Ishikawa (cell line): ENCODE measurements at regions not wholly inside any gene's neighbourhood (a gene's known extent, or its start where the extent isn't known, plus 50 kb on each side); places are given as distances from the start of the nearest gene placed in this dataset.

Experiments
- CEBPB ChIP-seq: IDR thresholded peaks from 2 replicates; pipeline ENCODE4 v1.6.1; 2012
- CREB1 ChIP-seq: IDR thresholded peaks from 2 replicates; pipeline ENCODE4 v1.6.1; 2012; ENCODE audit warnings: low read depth
- EGR1 ChIP-seq: IDR thresholded peaks from 2 replicates; pipeline ENCODE4 v1.6.1; 2012
- EP300 ChIP-seq: IDR thresholded peaks from 2 replicates; pipeline ENCODE4 v1.6.1; 2012; ENCODE audit warnings: borderline replicate concordance
- FOXM1 ChIP-seq: IDR thresholded peaks from 2 replicates; pipeline ENCODE4 v1.6.1; 2012; ENCODE audit warnings: low read depth, borderline replicate concordance
- NFIC ChIP-seq: IDR thresholded peaks from 2 replicates; pipeline ENCODE4 v1.6.1; 2012
- RAD21 ChIP-seq: IDR thresholded peaks from 2 replicates; pipeline ENCODE4 v1.6.1; 2012; ENCODE audit warnings: low read depth
- TAF1 ChIP-seq: IDR thresholded peaks from 2 replicates; pipeline ENCODE4 v1.6.1; 2012; ENCODE audit warnings: low read depth, mild to moderate bottlenecking
- TCF12 ChIP-seq: IDR thresholded peaks from 2 replicates; pipeline ENCODE4 v1.6.1; 2012; ENCODE audit warnings: low read depth
- TEAD4 ChIP-seq: IDR thresholded peaks from 2 replicates; pipeline ENCODE4 v1.6.1; 2012
- YY1 ChIP-seq: IDR thresholded peaks from 2 replicates; pipeline ENCODE4 v1.6.1; 2012; ENCODE audit warnings: low read depth
- ZBTB7A ChIP-seq: IDR thresholded peaks from 2 replicates; pipeline ENCODE4 v1.6.1; 2012; ENCODE audit warnings: low read depth
- TF ChIP-seq, protein P1 (sequence below): IDR thresholded peaks from 2 replicates; pipeline ENCODE4 v1.6.1; 2012
- TF ChIP-seq, protein P2 (sequence below): IDR thresholded peaks from 2 replicates; pipeline ENCODE4 v1.6.1; 2012
- TF ChIP-seq, protein P3 (sequence below): IDR thresholded peaks from 2 replicates; pipeline ENCODE4 v1.6.1; 2012; ENCODE audit warnings: low read depth, mild to moderate bottlenecking

DNA sequence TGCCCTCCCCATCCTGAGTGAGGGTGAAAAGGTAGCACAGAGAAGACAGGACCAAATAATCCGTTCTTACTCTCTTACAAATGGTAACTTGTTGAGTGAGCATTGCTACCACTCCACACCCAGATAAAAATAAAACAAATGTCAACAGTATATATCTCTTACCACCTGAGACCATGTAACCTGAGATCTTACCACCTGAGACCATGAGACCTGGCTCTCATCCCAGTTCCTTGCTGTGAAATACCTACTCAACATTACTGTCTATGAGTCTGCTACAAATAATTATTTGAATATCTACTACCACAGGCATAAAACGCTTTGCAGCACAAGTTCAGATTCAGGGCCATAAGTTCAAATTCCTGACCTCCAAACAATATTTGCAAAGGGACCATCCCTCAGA is 234.7 kb downstream of the C1D start:
- TF ChIP-seq EP300 (peak; percentile 59; the same call in 1 of the 2 replicates), FOXM1 (peak; percentile 42; the same call in 1 of the 2 replicates), TEAD4 (no peak), RAD21 (no peak), NFIC (peak; percentile 81), TCF12 (peak; percentile 49)

DNA sequence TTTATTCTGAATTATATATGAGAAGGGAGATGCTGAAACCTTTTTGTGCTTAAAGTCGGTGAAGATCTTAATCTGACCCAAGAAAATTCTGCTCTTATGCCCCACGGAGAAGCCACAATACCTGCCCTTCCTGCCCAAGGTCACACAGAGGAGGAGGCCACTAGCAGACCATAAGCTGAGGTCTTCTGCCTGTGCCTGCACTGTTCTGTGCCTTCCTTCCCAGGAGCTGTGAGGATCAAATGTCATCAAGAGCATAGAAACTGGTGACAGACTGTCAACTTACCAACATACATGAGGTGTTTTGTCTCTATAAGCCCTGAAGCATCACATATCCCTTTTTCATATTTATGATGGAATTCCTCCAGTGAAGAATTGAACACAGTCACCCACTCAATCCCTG is 233.3 kb downstream of the C1D start:
- TF ChIP-seq CEBPB (no peak), RAD21 (no peak), ZBTB7A (no peak), TAF1 (no peak), FOXM1 (no peak), CREB1 (no peak), NFIC (no peak), TEAD4 (no peak), YY1 (no peak), EP300 (no peak), TCF12 (no peak), EGR1 (no peak)
- TF ChIP-seq, protein P1, sequence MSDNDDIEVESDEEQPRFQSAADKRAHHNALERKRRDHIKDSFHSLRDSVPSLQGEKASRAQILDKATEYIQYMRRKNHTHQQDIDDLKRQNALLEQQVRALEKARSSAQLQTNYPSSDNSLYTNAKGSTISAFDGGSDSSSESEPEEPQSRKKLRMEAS, result no peak
- TF ChIP-seq, protein P2, sequence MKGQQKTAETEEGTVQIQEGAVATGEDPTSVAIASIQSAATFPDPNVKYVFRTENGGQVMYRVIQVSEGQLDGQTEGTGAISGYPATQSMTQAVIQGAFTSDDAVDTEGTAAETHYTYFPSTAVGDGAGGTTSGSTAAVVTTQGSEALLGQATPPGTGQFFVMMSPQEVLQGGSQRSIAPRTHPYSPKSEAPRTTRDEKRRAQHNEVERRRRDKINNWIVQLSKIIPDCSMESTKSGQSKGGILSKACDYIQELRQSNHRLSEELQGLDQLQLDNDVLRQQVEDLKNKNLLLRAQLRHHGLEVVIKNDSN, result no peak
- TF ChIP-seq, protein P3, sequence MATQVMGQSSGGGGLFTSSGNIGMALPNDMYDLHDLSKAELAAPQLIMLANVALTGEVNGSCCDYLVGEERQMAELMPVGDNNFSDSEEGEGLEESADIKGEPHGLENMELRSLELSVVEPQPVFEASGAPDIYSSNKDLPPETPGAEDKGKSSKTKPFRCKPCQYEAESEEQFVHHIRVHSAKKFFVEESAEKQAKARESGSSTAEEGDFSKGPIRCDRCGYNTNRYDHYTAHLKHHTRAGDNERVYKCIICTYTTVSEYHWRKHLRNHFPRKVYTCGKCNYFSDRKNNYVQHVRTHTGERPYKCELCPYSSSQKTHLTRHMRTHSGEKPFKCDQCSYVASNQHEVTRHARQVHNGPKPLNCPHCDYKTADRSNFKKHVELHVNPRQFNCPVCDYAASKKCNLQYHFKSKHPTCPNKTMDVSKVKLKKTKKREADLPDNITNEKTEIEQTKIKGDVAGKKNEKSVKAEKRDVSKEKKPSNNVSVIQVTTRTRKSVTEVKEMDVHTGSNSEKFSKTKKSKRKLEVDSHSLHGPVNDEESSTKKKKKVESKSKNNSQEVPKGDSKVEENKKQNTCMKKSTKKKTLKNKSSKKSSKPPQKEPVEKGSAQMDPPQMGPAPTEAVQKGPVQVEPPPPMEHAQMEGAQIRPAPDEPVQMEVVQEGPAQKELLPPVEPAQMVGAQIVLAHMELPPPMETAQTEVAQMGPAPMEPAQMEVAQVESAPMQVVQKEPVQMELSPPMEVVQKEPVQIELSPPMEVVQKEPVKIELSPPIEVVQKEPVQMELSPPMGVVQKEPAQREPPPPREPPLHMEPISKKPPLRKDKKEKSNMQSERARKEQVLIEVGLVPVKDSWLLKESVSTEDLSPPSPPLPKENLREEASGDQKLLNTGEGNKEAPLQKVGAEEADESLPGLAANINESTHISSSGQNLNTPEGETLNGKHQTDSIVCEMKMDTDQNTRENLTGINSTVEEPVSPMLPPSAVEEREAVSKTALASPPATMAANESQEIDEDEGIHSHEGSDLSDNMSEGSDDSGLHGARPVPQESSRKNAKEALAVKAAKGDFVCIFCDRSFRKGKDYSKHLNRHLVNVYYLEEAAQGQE, result no peak

DNA sequence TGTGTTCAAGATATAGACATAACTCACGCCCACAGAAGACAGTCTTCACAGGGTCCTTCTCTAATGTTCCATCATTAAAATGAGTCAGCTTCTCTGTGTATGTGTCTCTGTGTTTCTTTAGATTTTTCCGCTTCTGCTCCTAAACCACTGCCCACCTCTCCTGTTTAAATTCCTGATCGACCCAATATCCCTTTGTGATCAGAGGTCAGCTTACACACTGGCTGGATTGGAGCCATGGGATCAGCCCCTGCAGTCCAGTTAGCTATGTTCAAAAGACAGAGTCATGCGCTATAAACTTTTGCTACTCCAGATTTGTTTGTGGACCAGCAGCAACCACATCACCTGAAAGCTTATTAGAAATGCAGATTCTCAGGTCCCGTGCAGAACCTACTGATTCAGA is 229.2 kb downstream of the C1D start:
- TF ChIP-seq CEBPB (no peak), RAD21 (no peak), YY1 (no peak), TAF1 (no peak), EGR1 (no peak), EP300 (no peak), TEAD4 (no peak), ZBTB7A (no peak), NFIC (no peak)
- TF ChIP-seq, protein P3, result no peak
- TF ChIP-seq, protein P1, result no peak

DNA sequence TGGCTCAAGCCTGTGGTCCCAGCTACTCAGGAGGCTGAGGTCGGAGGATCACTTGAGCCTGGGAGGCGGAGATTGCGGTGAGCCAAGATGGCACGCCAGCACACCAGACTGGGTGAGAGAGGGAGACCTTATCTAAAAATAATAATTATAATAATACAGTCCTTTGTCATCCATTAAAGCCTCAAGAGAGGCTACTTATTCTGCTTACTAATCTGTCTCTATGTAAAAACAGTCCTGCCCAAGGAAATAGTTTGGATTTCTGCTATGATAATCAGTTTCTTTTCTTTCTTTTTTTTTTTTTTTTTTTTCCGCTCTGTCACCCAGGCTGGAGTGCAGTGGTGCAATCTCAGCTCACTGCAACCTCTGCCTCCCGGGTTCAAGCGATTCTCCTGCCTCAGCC is 228.3 kb downstream of the C1D start:
- no peak for TF ChIP-seq YY1
- no peak for TF ChIP-seq ZBTB7A
- no peak for TF ChIP-seq EP300
- TF ChIP-seq CREB1, result no peak
- TF ChIP-seq, protein P1, result no peak
- no peak for TF ChIP-seq TEAD4
- no peak for TF ChIP-seq RAD21
- TF ChIP-seq, protein P3, result no peak
- no peak for TF ChIP-seq CEBPB
- TF ChIP-seq TCF12, result no peak
- TF ChIP-seq EGR1, result no peak
- TF ChIP-seq FOXM1, result no peak
- TF ChIP-seq, protein P2, result no peak
- no peak for TF ChIP-seq NFIC

DNA sequence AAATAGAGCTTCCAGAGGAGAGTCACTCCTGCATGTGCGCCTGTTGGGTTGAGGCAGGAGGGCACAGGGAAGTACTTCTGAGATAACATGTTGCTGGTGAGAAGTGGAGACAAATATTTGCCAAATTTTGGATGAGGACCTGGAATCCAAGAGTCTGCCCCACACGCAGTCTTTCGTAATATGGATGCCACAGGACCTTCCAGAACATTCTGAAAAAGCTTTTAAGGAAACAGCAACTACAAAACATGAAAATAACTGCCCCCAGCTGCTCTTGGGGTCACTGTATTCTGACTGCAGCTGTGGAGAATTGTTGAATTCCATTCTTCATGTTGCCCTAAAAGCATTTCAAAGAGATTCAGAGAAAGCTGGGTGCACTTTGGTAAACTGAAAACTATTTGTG is 227.5 kb downstream of the C1D start:
- no peak for TF ChIP-seq CREB1
- TF ChIP-seq, protein P2, result no peak
- TF ChIP-seq FOXM1, result no peak
- no peak for TF ChIP-seq EP300
